Epithelial cell of proximal tubule (primary cell): ENCODE measurements at regions not wholly inside any gene's neighbourhood (a gene's known extent, or its start where the extent isn't known, plus 50 kb on each side); places are given as distances from the start of the nearest gene placed in this dataset.
"Not testable (repeated sequence)": the region's sequence is repeated elsewhere in the genome, so short reads cannot be mapped to it uniquely, and the experiment has no call there.

Experiments
- DNase-seq: peaks from one replicate; pipeline ENCODE4 v3.0.0-alpha.2; 2011; ENCODE audit warnings: low read depth
- H3K4me3 ChIP-seq: 2 replicates; pipeline ENCODE4 v1.5.1; 2011; ENCODE audit warnings: low read depth, mild to moderate bottlenecking, low read length
- CTCF ChIP-seq: conservative IDR thresholded peaks from 2 replicates; pipeline ENCODE4 v1.5.1; 2012; ENCODE audit warnings: low read depth, mild to moderate bottlenecking, low read length

- no peak for TF ChIP-seq CTCF
- no peak for DNase-seq
- H3K4me3 ChIP-seq = no peak overlapping the region
Measured at GRCh38 chrX:25860322-25860721, 277.8 kb upstream of the MAGEB18 start.

GRCh38 chrX:25869761-25870160 is 268.4 kb upstream of the MAGEB18 start:
- H3K4me3 ChIP-seq = no peak overlapping the region
- TF ChIP-seq CTCF = no peak
- no peak for DNase-seq

GRCh38 chrX:25872786-25873185 is 265.4 kb upstream of the MAGEB18 start:
- no peak for TF ChIP-seq CTCF
- no peak for DNase-seq
- H3K4me3 ChIP-seq = no peak overlapping the region

- peak; percentile 64 for DNase-seq
- H3K4me3 ChIP-seq = no peak overlapping the region
- TF ChIP-seq CTCF = no peak
Measured at GRCh38 chrX:25873196-25873595, 264.9 kb upstream of the MAGEB18 start.

GRCh38 chrX:25878806-25879205 is 259.3 kb upstream of the MAGEB18 start:
- no peak for DNase-seq
- no peak for TF ChIP-seq CTCF
- H3K4me3 ChIP-seq = no peak overlapping the region

- not testable (repeated sequence) for DNase-seq, H3K4me3 ChIP-seq
Measured at GRCh38 chrX:25882503-25882902, 255.6 kb upstream of the MAGEB18 start.

- no peak for DNase-seq
- TF ChIP-seq CTCF = no peak
- H3K4me3 ChIP-seq = no peak overlapping the region
Measured at GRCh38 chrX:25897758-25898157, 240.4 kb upstream of the MAGEB18 start.

GRCh38 chrX:25905728-25906127 is 232.4 kb upstream of the MAGEB18 start:
- not testable (repeated sequence) for H3K4me3 ChIP-seq, DNase-seq
